Brain microvascular endothelial cell (primary cell): ENCODE measurements at regions not wholly inside any gene's neighbourhood (a gene's known extent, or its start where the extent isn't known, plus 50 kb on each side); places are given as distances from the start of the nearest gene placed in this dataset.

Experiments used
- DNase-seq: peaks from one replicate; pipeline ENCODE4 v3.0.0-alpha.2; 2020
- H3K27ac ChIP-seq: fragments of 250-450 bp; sonication (Bioruptor Pico); 2 replicates; pipeline ENCODE4 v1.5.1; 2020; ENCODE audit warnings: mild to moderate bottlenecking, moderate library complexity
- H3K27me3 ChIP-seq: fragments of 250-450 bp; sonication (Bioruptor Pico); replicated peaks from 2 replicates; pipeline ENCODE4 v1.5.1; 2020; ENCODE audit warnings: mild to moderate bottlenecking
- H3K36me3 ChIP-seq: fragments of 250-450 bp; sonication (Bioruptor Pico); replicated peaks from 2 replicates; pipeline ENCODE4 v1.5.1; 2020; ENCODE audit warnings: mild to moderate bottlenecking
- H3K4me3 ChIP-seq: 2 replicates; pipeline ENCODE4 v1.5.1; 2011; ENCODE audit warnings: low read depth, mild to moderate bottlenecking, control low read depth, low read length, moderate library complexity
- in situ Hi-C: cut with HindIII; loops from 2 replicates; pipeline ENCODE4 v1.10.0; 2017; ENCODE audit warnings: low sequenced_read_pairs, low pct_ligation_motif_present
- TF ChIP-seq, protein P1 (sequence below): IDR thresholded peaks from 2 replicates; pipeline ENCODE4 v1.5.1; 2011; ENCODE audit warnings: low read depth, mild to moderate bottlenecking, moderate library complexity, low read length, control low read depth, inconsistent platforms; ENCODE audit errors: missing control alignments

- Histone ChIP-seq H3K36me3 (no peaks in the 10 kb centered on the region), H3K27ac (no peak overlapping the region), H3K4me3 (no peak overlapping the region), H3K27me3 (no peaks in the 10 kb centered on the region)
- DNase-seq: no peak
- TF ChIP-seq, protein P1, sequence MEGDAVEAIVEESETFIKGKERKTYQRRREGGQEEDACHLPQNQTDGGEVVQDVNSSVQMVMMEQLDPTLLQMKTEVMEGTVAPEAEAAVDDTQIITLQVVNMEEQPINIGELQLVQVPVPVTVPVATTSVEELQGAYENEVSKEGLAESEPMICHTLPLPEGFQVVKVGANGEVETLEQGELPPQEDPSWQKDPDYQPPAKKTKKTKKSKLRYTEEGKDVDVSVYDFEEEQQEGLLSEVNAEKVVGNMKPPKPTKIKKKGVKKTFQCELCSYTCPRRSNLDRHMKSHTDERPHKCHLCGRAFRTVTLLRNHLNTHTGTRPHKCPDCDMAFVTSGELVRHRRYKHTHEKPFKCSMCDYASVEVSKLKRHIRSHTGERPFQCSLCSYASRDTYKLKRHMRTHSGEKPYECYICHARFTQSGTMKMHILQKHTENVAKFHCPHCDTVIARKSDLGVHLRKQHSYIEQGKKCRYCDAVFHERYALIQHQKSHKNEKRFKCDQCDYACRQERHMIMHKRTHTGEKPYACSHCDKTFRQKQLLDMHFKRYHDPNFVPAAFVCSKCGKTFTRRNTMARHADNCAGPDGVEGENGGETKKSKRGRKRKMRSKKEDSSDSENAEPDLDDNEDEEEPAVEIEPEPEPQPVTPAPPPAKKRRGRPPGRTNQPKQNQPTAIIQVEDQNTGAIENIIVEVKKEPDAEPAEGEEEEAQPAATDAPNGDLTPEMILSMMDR: no peak
- in situ Hi-C loops: no loop called here
Observed at GRCh38 chr3:95707268-95707667, 1107.1 kb upstream of the EPHA6 start.

GRCh38 chr3:95710684-95711083 lies 1103.7 kb upstream of the EPHA6 start:
- no peak for DNase-seq
- Histone ChIP-seq H3K4me3 (no peak overlapping the region), H3K27me3 (no peaks in the 10 kb centered on the region), H3K27ac (no peak overlapping the region), H3K36me3 (no peaks in the 10 kb centered on the region)
- TF ChIP-seq, protein P1: no peak
- in situ Hi-C loops: no loop called here

GRCh38 chr3:95711789-95712188 lies 1102.6 kb upstream of the EPHA6 start:
- no peak overlapping the region for H3K27ac ChIP-seq
- TF ChIP-seq, protein P1: no peak
- no peak overlapping the region for H3K4me3 ChIP-seq
- in situ Hi-C loops: no loop called here
- no peak for DNase-seq
- no peaks in the 10 kb centered on the region for H3K27me3 ChIP-seq
- no peaks in the 10 kb centered on the region for H3K36me3 ChIP-seq

DNA sequence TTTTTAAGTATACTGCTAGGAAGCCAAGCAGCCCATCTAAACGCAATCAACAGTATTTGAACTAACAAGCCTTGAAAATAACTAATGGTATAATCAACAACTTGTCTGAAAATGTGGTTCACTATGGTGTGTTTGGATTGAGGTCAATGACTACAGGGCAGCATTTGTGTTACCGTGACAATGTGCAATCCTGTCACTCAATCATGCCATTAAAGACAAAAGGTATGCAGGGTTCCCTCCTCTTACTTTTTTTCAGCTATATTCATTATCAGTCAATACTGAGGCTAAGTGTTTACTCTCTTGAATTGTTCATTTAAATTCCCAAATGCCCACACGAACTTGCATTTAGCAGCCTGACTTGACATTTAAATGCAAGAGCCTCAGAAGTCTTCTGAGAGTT lies 1099.3 kb upstream of the EPHA6 start:
- Histone ChIP-seq H3K27me3 (no peaks in the 10 kb centered on the region), H3K36me3 (no peaks in the 10 kb centered on the region), H3K27ac (no peak overlapping the region), H3K4me3 (no peak overlapping the region)
- TF ChIP-seq, protein P1: no peak
- DNase-seq: no peak
- in situ Hi-C loops: no loop called here

- Histone ChIP-seq H3K27me3 (no peaks in the 10 kb centered on the region), H3K4me3 (no peak overlapping the region), H3K36me3 (no peaks in the 10 kb centered on the region), H3K27ac (no peak overlapping the region)
- DNase-seq: no peak
- in situ Hi-C loops: no loop called here
- TF ChIP-seq, protein P1: no peak
Observed at GRCh38 chr3:95717048-95717447, 1097.3 kb upstream of the EPHA6 start.

- DNase-seq: no peak
- Histone ChIP-seq H3K36me3 (no peaks in the 10 kb centered on the region), H3K4me3 (no peak overlapping the region), H3K27ac (no peak overlapping the region), H3K27me3 (no peaks in the 10 kb centered on the region)
- TF ChIP-seq, protein P1: no peak
- in situ Hi-C loops: no loop called here
Observed at GRCh38 chr3:95718168-95718567, 1096.2 kb upstream of the EPHA6 start.
